Common myeloid progenitor, CD34-positive (primary cell): ENCODE measurements at regions not wholly inside any gene's neighbourhood (a gene's known extent, or its start where the extent isn't known, plus 50 kb on each side); places are given as distances from the start of the nearest gene placed in this dataset.

Experiments
- CTCF ChIA-PET: fragments of 350-600 bp; sonication (Branson Sonifier 250); formaldehyde crosslinking; loops from one replicate; lab custom pipeline; 2021; ENCODE audit warnings: antibody characterized with exemption; lab: Charles Lee
- POLR2A ChIA-PET: fragments of 350-600 bp; sonication (Branson Sonifier 250); formaldehyde crosslinking; loops from one replicate; lab custom pipeline; 2021; ENCODE audit warnings: antibody characterized with exemption; lab: Charles Lee
- DNase-seq, 3 donors: peaks; one replicate each; pipeline versions ENCODE4 v3.0.0 to v3.0.0-alpha.2; 2013
- H3K27ac ChIP-seq, 2 experiments: 1 replicate in 1 of 2; 2 replicates in 1 of 2; pipeline ENCODE4 v1.7.0; 2013; ENCODE audit warnings: inconsistent platforms in 2 of 2, low read length in 2 of 2, mild to moderate bottlenecking in 2 of 2, low read depth in 1 of 2, moderate library complexity in 1 of 2; ENCODE audit not compliant: severe bottlenecking in 2 of 2, insufficient read depth in 1 of 2, poor library complexity in 1 of 2
- H3K27me3 ChIP-seq, 5 experiments: replicated peaks in 2 of 5; 1 replicate in 3 of 5; 2 replicates in 2 of 5; pipeline versions ENCODE4 v1.6.1 to v1.7.0; 2013; ENCODE audit warnings: low read length in 4 of 5, mild to moderate bottlenecking in 2 of 5, moderate library complexity in 2 of 5, inconsistent platforms in 1 of 5; ENCODE audit not compliant: insufficient read depth in 5 of 5, control insufficient read depth in 4 of 5
- H3K36me3 ChIP-seq, 4 experiments: 1 replicate in 2 of 4; 2 replicates in 2 of 4; pipeline versions ENCODE4 v1.6.1 to v1.7.0; 2013; ENCODE audit warnings: low read length in 3 of 4, control low read depth in 1 of 4, mild to moderate bottlenecking in 1 of 4; ENCODE audit not compliant: control insufficient read depth in 4 of 4, insufficient read depth in 4 of 4
- H3K4me1 ChIP-seq, 4 experiments: 1 replicate in 3 of 4; 2 replicates in 1 of 4; pipeline versions ENCODE4 v1.6.1 to v1.7.1; 2013; ENCODE audit warnings: low read length in 3 of 4, mild to moderate bottlenecking in 3 of 4, control low read depth in 1 of 4, inconsistent platforms in 1 of 4, moderate library complexity in 1 of 4; ENCODE audit not compliant: control insufficient read depth in 4 of 4, insufficient read depth in 4 of 4; ENCODE audit errors: control extremely low read depth in 1 of 4
- H3K4me3 ChIP-seq, 7 experiments: 1 replicate in 4 of 7; 2 replicates in 3 of 7; pipeline versions ENCODE4 v1.5.1 to v1.7.0; 2013; ENCODE audit warnings: mild to moderate bottlenecking in 7 of 7, low read length in 6 of 7, moderate library complexity in 6 of 7, inconsistent platforms in 2 of 7, low read depth in 2 of 7, control low read depth in 1 of 7; ENCODE audit not compliant: insufficient read depth in 4 of 7, control insufficient read depth in 1 of 7; ENCODE audit errors: extremely low read depth in 1 of 7
- H3K9me3 ChIP-seq, 5 experiments: 1 replicate in 4 of 5; 2 replicates in 1 of 5; pipeline versions ENCODE4 v1.6.1 to v1.7.1; 2013; ENCODE audit warnings: low read length in 4 of 5, mild to moderate bottlenecking in 2 of 5, inconsistent platforms in 1 of 5, low read depth in 1 of 5, moderate library complexity in 1 of 5; ENCODE audit not compliant: control insufficient read depth in 4 of 5, insufficient read depth in 2 of 5; ENCODE audit errors: control extremely low read depth in 1 of 5
- WGBS: methylation state at CpG from one replicate; pipeline ENCODE4 v1.1.5; 2013; ENCODE audit not compliant: insufficient coverage; 5-methylcytosine and 5-hydroxymethylcytosine counted together

DNA sequence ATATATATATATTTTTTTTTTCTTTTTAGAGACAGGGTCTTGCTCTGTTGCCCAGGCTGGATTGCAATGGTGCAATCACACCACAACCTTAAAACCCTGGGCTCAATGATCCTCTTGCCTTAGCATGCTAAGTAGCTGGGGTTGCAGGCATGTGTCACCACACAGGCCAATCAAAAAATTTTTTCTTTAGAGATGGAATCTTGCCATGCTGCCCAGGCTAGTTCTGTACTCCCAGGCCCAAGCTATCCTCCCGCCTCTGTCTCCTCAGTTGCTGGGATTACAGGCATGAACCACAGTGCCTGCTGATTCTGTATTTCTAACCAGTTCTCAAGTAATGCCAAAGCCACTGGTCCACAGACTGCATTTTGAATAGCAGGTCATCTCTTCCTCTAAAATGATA lies 291.3 kb upstream of the ZPLD1 start:
- no peak for DNase-seq
- Histone ChIP-seq H3K4me3 (no peak overlapping the region), H3K9me3 (no peaks in the 10 kb centered on the region), H3K36me3 (no peaks in the 10 kb centered on the region), H3K27ac (no peak overlapping the region), H3K27me3 (no peaks in the 10 kb centered on the region), H3K4me1 (peaks cover 0 to 3% (median 0%) of the 10 kb centered on the region in 4 experiments)
- 100% methylated on average over 1 of the region's 1 CpG for WGBS
- CTCF ChIA-PET: interaction anchor here (1.0 to 1.5 kb wide), 3 partner anchors 36 to 331 kb away, joined by 3 read pairs; no protein-coding TSS in a partner anchor
- POLR2A ChIA-PET: no interaction called here

DNA sequence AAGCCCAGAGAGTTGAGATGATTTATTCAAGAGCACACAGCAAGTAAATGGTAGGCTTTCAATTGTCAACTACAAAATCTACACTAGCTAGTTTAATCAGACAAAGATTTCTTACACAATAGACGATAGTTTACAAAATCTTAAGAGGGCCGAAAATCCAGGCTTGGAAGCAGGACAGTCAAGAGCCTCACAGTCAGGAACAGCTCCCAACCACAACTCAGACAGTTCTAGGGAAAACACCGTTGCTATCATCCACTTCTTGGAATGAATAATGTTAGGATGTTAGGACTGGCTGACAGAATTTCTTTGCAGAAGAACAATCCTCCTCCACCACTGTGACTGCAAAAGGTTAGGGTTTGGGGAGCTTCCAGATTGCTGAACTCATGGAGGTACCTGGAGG lies 290.8 kb upstream of the ZPLD1 start:
- no peak overlapping the region for H3K4me3 ChIP-seq
- H3K9me3 ChIP-seq: no peaks in the 10 kb centered on the region
- CTCF ChIA-PET: interaction anchor here (0.6 to 1.5 kb wide), 3 partner anchors 18 to 332 kb away, joined by 3 to 4 read pairs (median 3); no protein-coding TSS in a partner anchor
- no peak overlapping the region for H3K27ac ChIP-seq
- H3K27me3 ChIP-seq: no peaks in the 10 kb centered on the region
- H3K4me1 ChIP-seq: peaks cover 0 to 5% (median 0%) of the 10 kb centered on the region in 4 experiments
- WGBS: 100% methylated on average over 1 of the region's 3 CpGs
- POLR2A ChIA-PET: no interaction called here
- DNase-seq: no peak
- H3K36me3 ChIP-seq: no peaks in the 10 kb centered on the region

- H3K4me1 ChIP-seq: peaks cover 0 to 4% (median 0%) of the 10 kb centered on the region in 4 experiments
- no peak overlapping the region for H3K27ac ChIP-seq
- 100% methylated on average over 2 of the region's 3 CpGs for WGBS
- peak; percentile 35 to 81 (median 62) for DNase-seq
- H3K36me3 ChIP-seq: no peaks in the 10 kb centered on the region
- no peaks in the 10 kb centered on the region for H3K27me3 ChIP-seq
- ChIA-PET POLR2A (no interaction called here), CTCF (interaction anchor here (0.6 to 1.4 kb wide), 5 partner anchors 11 to 339 kb away, joined by 3 read pairs; no protein-coding TSS in a partner anchor)
- H3K9me3 ChIP-seq: peaks cover 0 to 19% (median 6%) of the 10 kb centered on the region in 5 experiments
- H3K4me3 ChIP-seq: no peak overlapping the region
Measured at GRCh38 chr3:102148598-102149337, 286.0 kb upstream of the ZPLD1 start.

DNA sequence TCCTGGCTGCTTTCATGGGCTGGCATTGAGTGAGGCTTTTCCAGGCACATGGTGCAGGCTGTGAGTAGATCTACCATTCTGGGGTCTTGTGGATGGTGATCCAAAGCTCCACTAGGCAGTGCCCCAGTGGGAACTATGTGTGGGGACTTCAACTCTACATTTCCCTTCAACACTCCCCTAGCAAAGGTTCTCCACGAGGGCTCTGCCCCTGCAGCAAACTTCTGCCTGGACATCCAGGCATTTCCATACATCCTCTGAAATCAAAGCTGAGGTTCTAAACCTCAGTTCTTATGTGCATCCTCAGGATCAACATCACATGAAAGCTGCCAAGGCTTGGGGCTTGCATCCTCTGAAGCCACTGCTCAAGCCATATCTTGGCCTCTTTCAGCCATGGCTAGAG lies 282.9 kb upstream of the ZPLD1 start:
- 100% methylated on average over 1 of the region's 1 CpG for WGBS
- CTCF ChIA-PET: interaction anchor here (1.3 kb wide), 1 partner anchor 22 kb away, joined by 4 read pairs; no protein-coding TSS in a partner anchor
- POLR2A ChIA-PET: no interaction called here

DNA sequence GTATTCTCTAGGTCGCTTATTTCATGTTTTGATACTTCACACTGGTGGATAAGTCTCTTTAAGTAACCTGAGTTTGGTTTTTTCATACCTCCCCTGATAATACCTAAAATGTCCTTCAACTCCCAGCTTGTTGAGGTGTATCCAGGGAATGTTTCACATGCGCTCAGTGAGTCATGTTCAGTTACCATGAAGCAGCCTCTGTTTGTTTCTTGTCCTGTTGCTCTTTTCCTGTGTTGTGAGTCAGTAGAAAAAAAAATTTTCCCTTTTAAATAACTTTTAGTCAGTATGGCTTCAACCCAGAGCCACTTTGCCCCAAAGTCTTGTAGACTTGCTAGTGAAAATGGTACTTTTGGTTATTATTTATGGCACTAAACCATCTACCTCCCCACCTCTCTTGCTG lies 278.4 kb upstream of the ZPLD1 start:
- WGBS: no CpG with 5 or more reads among the region's 2 CpGs
- no peaks in the 10 kb centered on the region for H3K27me3 ChIP-seq
- no peaks in the 10 kb centered on the region for H3K4me1 ChIP-seq
- H3K4me3 ChIP-seq: no peak overlapping the region
- H3K9me3 ChIP-seq: peaks cover 0 to 14% (median 6%) of the 10 kb centered on the region in 5 experiments
- H3K36me3 ChIP-seq: no peaks in the 10 kb centered on the region
- POLR2A ChIA-PET: no interaction called here
- CTCF ChIA-PET: no interaction called here
- DNase-seq: no peak
- no peak overlapping the region for H3K27ac ChIP-seq

More for the DNA sequence above, 282.9 kb upstream of the ZPLD1 start:
- no peak overlapping the region for H3K27ac ChIP-seq
- H3K36me3 ChIP-seq: no peaks in the 10 kb centered on the region
- no peak for DNase-seq
- peaks cover 0 to 22% (median 6%) of the 10 kb centered on the region in 5 experiments for H3K9me3 ChIP-seq
- no peaks in the 10 kb centered on the region for H3K27me3 ChIP-seq
- H3K4me3 ChIP-seq: no peak overlapping the region
- H3K4me1 ChIP-seq: peaks cover 0 to 4% (median 0%) of the 10 kb centered on the region in 4 experiments

DNA sequence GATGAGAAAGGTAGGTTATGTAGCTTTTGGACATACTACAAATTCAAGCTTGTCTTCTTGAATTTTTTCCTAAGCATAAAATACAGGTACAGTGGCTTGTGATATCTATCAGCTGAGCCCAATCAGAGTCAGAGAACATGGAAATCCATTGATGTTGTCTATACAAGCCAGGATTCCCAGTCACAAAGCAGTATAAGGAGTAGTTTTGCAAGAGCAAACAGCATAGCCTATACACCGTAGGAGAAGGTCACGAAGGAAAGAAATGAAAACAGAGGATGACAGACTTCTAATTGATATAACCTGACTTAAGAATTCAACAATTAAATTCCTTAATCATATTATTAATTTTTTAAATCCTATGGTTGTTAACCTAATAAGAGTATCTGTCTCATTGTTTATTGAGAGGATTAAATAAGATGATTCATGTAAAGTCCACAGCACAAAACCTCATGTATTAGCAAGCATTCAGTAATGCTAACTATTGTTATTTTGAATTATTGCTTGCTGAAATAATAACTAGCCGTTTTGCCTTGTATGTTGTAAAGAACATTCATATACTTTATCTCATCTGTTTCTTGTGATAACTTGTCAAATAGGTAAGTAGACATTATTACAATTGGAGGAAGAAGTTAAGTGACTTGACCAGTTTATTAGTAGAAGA lies 276.6 kb upstream of the ZPLD1 start:
- WGBS: no CpG with 5 or more reads among the region's 3 CpGs
- Histone ChIP-seq H3K9me3 (peaks cover 0 to 3% (median 0%) of the 10 kb centered on the region in 5 experiments), H3K4me1 (peaks cover 0 to 5% (median 0%) of the 10 kb centered on the region in 4 experiments), H3K27ac (no peak overlapping the region), H3K4me3 (no peak overlapping the region), H3K27me3 (no peaks in the 10 kb centered on the region), H3K36me3 (no peaks in the 10 kb centered on the region)
- ChIA-PET POLR2A (no interaction called here), CTCF (interaction anchor here (0.8 to 3.0 kb wide), 3 partner anchors 13 to 67 kb away, joined by 3 to 8 read pairs (median 3); no protein-coding TSS in a partner anchor)
- DNase-seq: no peak
